PFSK-1 (cell line): ENCODE measurements at regions not wholly inside any gene's neighbourhood (a gene's known extent, or its start where the extent isn't known, plus 50 kb on each side); places are given as distances from the start of the nearest gene placed in this dataset.

Experiments
- POLR2AphosphoS5 ChIP-seq: IDR thresholded peaks from 2 replicates; pipeline ENCODE4 v1.6.1; 2012; ENCODE audit warnings: low read depth, mild to moderate bottlenecking, control low read depth, low read length, moderate library complexity
- REST ChIP-seq, 2 experiments: IDR thresholded peaks; 2 replicates each; pipeline versions ENCODE4 v1.6.1 to v1.8.0; 2011 to 2012; ENCODE audit warnings: low read depth in 2 of 2, low read length in 2 of 2, control low read depth in 1 of 2, inconsistent platforms in 1 of 2, mild to moderate bottlenecking in 1 of 2, moderate library complexity in 1 of 2; ENCODE audit not compliant: insufficient read depth in 1 of 2
- SIN3A ChIP-seq: IDR thresholded peaks from 2 replicates; pipeline ENCODE4 v1.6.1; 2012; ENCODE audit warnings: mild to moderate bottlenecking, low read length, moderate library complexity, borderline replicate concordance; ENCODE audit not compliant: insufficient read depth
- TAF1 ChIP-seq: IDR thresholded peaks from 2 replicates; pipeline ENCODE4 v1.6.1; 2012; ENCODE audit warnings: low read length, control low read depth, borderline replicate concordance; ENCODE audit not compliant: insufficient read depth

DNA sequence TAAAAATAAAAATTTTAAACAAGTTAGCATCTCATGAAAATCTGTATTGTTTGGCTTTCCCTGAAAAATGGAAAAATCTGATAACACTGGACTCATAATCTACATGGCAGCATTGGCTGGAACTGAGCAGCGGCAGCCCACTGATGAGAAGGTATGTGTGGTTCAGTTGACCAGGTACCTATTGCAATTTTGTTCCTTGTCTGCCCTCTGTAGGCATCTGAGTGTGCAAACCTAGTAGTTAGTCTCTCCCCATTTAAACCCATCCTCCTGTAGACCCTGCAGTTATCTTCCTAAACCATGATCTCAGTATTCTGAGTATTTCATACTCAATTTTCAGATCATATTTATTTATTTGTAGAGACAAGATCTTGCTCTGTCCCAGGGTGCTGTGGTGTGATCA lies 59.4 kb upstream of the SERBP1 start:
- TF ChIP-seq POLR2AphosphoS5 (no peak), REST (IDR thresholded peaks at IDR 0.05; ENCODE audit: insufficient read depth in 1 of 2, low read depth in 2 of 2, low read length in 2 of 2) (no peak), TAF1 (no peak), SIN3A (no peak)
